ENCODE measurements at regions not wholly inside any gene's neighbourhood (a gene's known extent, or its start where the extent isn't known, plus 50 kb on each side); places are given as distances from the start of the nearest gene placed in this dataset.

GRCh38 chr2:107585851-107586250 is 240.8 kb upstream of the RGPD4 start:
- no peak for DNase-seq

GRCh38 chr2:107588181-107588580 is 238.5 kb upstream of the RGPD4 start:
- DNase-seq: no peak

GRCh38 chr2:107589079-107589491 is 237.6 kb upstream of the RGPD4 start:
- no peak for DNase-seq

GRCh38 chr2:107591561-107592279 is 235.0 kb upstream of the RGPD4 start:
- DNase-seq: no peak

- DNase-seq: no peak
Measured at GRCh38 chr2:107592280-107592624, 234.4 kb upstream of the RGPD4 start.

- no peak for DNase-seq
Measured at GRCh38 chr2:107595285-107595684, 231.4 kb upstream of the RGPD4 start.

GRCh38 chr2:107595749-107596148 is 230.9 kb upstream of the RGPD4 start:
- no peak for DNase-seq

GRCh38 chr2:107597507-107597906 is 229.2 kb upstream of the RGPD4 start:
- DNase-seq: no peak

GRCh38 chr2:107602801-107603200 is 223.9 kb upstream of the RGPD4 start:
- DNase-seq: no peak

- DNase-seq: no peak
Measured at GRCh38 chr2:107607054-107607453, 219.6 kb upstream of the RGPD4 start.

- DNase-seq: no peak
Measured at GRCh38 chr2:107607473-107607872, 219.2 kb upstream of the RGPD4 start.

- no peak for DNase-seq
Measured at GRCh38 chr2:107615039-107615438, 211.7 kb upstream of the RGPD4 start.

- no peak for DNase-seq
Measured at GRCh38 chr2:107618769-107619168, 207.9 kb upstream of the RGPD4 start.

- no peak for DNase-seq
Measured at GRCh38 chr2:107621186-107622165, 205.2 kb upstream of the RGPD4 start.

GRCh38 chr2:107622741-107623310 is 203.9 kb upstream of the RGPD4 start:
- DNase-seq: no peak

- DNase-seq: no peak
Measured at GRCh38 chr2:107625982-107626381, 200.7 kb upstream of the RGPD4 start.

GRCh38 chr2:107627164-107627563 is 199.5 kb upstream of the RGPD4 start:
- DNase-seq: no peak

- DNase-seq: no peak
Measured at GRCh38 chr2:107627926-107628325, 198.8 kb upstream of the RGPD4 start.

GRCh38 chr2:107633580-107634147 is 193.0 kb upstream of the RGPD4 start:
- no peak for DNase-seq

GRCh38 chr2:107634172-107634571 is 192.5 kb upstream of the RGPD4 start:
- DNase-seq: no peak

- DNase-seq: no peak
Measured at GRCh38 chr2:107635883-107636282, 190.8 kb upstream of the RGPD4 start.

GRCh38 chr2:107645586-107645985 is 181.1 kb upstream of the RGPD4 start:
- DNase-seq: no peak

GRCh38 chr2:107648781-107649404 is 177.8 kb upstream of the RGPD4 start:
- DNase-seq: no peak

Data from T-helper 2 cell (primary cell).